Left ventricle myocardium superior (tissue), 1 donor: ENCODE measurements at regions not wholly inside any gene's neighbourhood (a gene's known extent, or its start where the extent isn't known, plus 50 kb on each side); places are given as distances from the start of the nearest gene placed in this dataset.

ENCODE experiments used
- ATAC-seq: fragments of 200-7000 bp; cut with Tn5 transposase; one replicate; pipeline ENCODE4 v1.9.1; 2020; ENCODE audit warnings: mild to moderate bottlenecking, moderate library complexity
- DNase-seq: peaks from one replicate; pipeline ENCODE4 v3.0.0-alpha.2; 2020
- intact Hi-C: fragments of 100-400 bp; cut with micrococcal nuclease; formaldehyde crosslinking; loops from one replicate; pipeline ENCODE4 v1.11.0; 2022
- donor health status: DM: no; HTN: yes; CAD: no; lungs with severe emphysema.

GRCh38 chr6:9535106-9535505 lies 879.8 kb downstream of the TFAP2A start:
- DNase-seq: no peak
- ATAC-seq: no peak
- intact Hi-C loops: no loop called here

GRCh38 chr6:9532621-9533557 lies 882.0 kb downstream of the TFAP2A start:
- intact Hi-C loops: no loop called here
- ATAC-seq: no peak

GRCh38 chr6:9527679-9528286 lies 887.1 kb downstream of the TFAP2A start:
- no peak for DNase-seq
- ATAC-seq: no peak
- intact Hi-C loops: no loop called here

More at GRCh38 chr6:9532621-9533557, 882.0 kb downstream of the TFAP2A start:
- no peak for DNase-seq

- DNase-seq (no peak), ATAC-seq (no peak)
- intact Hi-C loops: no loop called here
These were observed 891.4 kb downstream of the TFAP2A start for GRCh38 chr6:9523462-9523861.

GRCh38 chr6:9522101-9522500 lies 892.8 kb downstream of the TFAP2A start:
- DNase-seq: no peak
- ATAC-seq: no peak
- intact Hi-C loops: no loop called here

- no peak for ATAC-seq
- intact Hi-C loops: no loop called here
- DNase-seq: no peak
These were observed 893.7 kb downstream of the TFAP2A start for GRCh38 chr6:9521152-9521530.

GRCh38 chr6:9520417-9521151 lies 894.3 kb downstream of the TFAP2A start:
- DNase-seq: no peak
- no peak for ATAC-seq
- intact Hi-C loops: no loop called here

GRCh38 chr6:9518431-9518830 lies 896.4 kb downstream of the TFAP2A start:
- ATAC-seq (no peak), DNase-seq (no peak)
- intact Hi-C loops: no loop called here

DNA sequence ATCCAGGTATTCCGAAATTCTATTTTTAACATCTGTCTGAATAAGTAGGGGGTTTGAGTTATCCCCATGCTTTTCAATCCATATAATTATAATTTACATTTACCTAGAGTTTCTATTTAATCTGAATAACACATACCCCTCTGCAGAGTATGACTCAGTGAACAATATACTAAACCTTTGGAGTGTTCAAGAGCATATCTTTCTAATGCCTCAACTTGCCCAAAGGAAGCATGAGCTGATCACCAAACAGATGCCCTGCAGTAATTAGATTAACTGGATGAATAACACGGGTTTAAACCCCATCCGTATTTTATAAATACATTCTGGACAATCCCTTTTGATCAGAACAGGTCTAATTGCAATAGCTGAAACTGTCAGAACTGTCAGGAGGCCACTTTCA lies 897.1 kb downstream of the TFAP2A start:
- DNase-seq (no peak), ATAC-seq (no peak)
- intact Hi-C loops: no loop called here

DNA sequence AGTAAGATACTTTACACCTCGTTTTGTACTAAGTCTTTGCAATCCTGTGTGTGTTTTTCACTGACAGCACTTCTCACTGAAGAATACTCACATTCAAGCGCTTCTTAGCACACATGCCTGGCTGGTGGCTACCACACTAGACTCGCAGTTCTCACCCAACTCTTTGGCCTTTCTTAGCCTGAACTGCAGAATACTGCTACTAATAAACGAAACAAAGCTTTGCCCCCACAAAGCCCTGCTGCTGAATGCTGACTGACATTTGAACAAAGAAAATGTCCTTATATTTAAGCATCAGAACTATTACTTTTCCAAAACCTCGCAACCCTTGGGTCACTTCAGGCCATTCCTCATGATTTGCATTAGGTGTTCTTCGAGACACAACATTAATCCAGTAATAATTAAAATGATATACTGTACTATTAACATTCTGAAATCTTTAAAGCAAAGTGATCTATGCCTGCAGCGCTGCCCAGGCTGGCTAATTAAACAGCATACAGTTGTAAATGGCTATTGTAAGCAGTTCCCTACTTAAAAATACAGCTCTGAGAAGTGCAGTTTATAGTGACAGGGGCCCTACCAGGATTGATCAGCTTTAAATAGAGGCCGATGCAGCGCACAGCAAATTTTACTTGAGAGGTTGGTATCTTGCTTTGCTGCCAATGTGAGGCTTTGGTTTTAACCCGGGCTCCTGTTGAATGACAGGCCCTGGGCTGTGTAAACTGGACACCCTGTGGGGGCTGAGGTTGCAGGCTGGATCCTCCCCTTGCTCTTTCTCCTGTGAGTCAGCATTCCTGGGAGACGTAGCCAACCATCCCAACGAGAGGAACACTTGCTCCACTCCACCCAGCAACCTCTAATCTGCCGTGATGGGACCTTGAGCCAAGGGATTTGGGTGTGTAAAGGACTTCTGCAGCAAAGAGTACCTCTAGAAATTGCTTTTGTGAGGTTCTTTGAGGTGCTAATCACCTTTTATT lies 899.0 kb downstream of the TFAP2A start:
- DNase-seq: no peak
- intact Hi-C loops: no loop called here
- ATAC-seq: no peak

DNA sequence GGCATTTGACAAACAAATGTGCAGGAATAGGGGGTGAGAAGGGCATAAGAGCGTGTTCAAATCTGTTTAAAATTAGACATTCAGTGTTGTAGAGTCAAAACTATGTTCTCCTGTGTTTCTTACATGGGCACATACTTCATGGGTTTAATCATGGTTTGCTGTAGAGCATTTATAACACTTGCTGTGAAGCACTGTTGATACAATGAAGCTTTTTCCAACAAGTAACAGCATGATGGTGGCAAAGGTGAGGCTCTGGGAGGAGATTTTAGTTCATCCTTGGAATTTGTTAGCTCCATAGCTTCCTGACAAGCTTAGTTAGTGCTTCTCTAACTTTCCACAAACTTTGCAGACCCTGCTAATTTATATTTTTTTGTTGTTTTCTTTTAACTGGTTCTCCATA lies 900.7 kb downstream of the TFAP2A start:
- DNase-seq: no peak

GRCh38 chr6:9511157-9511556 lies 903.7 kb downstream of the TFAP2A start:
- no peak for ATAC-seq
- DNase-seq: no peak
- intact Hi-C loops: no loop called here

More for the DNA sequence above, 900.7 kb downstream of the TFAP2A start:
- intact Hi-C loops: no loop called here
- no peak for ATAC-seq

GRCh38 chr6:9507136-9507895 lies 907.6 kb downstream of the TFAP2A start:
- intact Hi-C loops: no loop called here
- ATAC-seq (no peak), DNase-seq (no peak)

DNA sequence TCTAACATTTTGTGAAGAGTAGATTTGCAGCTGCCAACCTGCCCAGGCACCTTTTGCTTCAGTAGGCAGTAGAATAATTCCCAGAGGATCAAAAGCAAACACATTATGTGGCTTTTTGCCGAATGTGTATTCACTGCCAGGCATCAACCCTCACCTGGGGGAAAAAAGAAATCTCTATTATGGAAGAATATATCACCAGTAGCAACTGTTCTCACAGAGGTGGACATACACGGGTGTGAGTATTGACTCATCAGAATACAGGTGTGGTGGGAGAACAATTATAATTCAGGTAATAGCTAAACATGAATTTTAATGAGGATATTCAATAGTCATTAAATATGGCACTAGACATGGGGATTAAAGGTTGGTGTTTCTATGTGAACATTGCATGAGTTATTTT lies 910.7 kb downstream of the TFAP2A start:
- ATAC-seq: no peak
- DNase-seq: no peak
- intact Hi-C loops: no loop called here

DNA sequence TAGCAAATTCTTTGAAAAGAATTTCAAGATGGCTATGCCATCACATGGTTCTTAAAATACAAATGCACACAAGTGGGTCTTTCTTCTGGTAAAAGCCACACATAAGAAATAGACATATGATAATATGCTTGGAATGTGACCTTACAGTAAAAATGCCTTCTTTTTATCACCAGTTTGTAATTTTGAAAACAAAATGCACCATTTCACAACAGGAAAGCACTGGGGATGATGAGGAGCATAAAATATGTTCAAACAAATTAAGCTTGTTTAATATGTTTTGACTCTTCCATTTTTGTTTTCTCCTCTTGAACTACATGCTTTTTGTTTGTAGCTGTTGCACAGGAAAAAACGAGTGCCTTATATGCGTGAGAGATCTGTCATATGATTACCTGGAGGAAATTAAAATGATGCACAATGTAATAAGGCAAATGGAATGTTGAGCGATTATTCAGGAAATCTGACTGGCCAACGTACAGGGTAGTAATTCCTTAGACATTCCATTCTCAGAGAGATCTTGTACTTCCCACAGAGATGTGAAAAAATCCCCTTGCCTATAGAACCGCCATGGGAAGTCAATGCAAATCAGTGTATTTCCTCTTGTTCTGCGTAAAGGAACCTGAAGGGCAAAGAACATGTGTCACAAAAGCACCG lies 911.6 kb downstream of the TFAP2A start:
- ATAC-seq (no peak), DNase-seq (no peak)
- intact Hi-C loops: no loop called here

DNA sequence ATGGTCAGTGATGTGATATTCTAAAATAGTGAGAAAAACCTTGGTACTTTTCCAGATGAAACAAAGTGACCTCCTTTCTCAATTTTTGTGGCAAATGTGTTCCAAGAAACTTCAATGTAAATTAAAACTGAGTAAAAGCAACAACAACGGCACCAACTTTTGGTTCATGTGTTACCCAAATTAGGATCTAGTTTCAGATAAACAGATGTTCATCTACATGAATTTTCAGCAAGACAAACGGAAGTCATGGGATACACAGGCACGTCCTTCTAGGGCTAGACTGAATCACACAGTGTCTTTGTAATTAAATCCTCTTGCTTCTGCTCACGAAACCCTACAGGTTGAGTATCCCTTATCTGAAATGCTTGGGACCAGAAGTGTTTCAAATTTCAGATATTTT lies 915.2 kb downstream of the TFAP2A start:
- DNase-seq (no peak), ATAC-seq (no peak)
- intact Hi-C loops: no loop called here

DNA sequence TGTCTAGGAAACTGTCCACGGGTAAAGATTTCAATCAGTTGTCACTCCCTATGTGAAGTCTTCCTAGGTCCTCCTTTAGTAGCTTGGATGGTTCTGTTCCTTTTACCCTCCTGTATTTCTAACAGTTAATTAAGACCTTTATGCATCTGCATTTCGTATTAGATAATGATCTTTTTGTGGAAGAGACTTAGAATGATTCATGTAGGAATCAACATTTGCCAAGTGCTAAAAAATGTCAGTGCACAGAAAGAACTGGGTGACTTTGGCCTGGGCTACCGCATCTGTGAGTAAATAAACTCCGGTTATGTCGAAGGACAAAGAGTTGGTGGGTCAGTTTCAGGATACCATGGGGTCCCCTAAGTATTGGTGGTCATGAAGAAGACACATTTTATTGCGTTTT lies 918.0 kb downstream of the TFAP2A start:
- no peak for ATAC-seq
- DNase-seq: no peak
- intact Hi-C loops: no loop called here

DNA sequence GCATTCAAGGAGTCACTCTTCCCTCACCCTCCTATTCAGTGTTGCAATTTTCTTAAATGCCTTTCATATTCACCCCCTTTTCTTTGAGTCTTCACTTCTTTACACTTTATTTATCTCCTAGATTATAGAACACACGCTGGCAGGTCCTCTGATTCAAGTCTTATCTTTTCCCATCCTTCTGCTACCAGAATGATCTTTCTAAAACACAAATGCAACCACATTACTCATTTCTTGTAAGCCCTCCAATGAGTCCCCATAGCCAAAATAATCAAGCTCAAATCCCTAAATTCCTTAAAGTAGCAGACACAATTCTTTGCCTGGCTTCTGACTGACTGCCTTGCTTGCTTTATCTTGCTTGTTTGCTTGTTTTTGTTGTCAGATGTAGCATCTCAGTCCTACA lies 920.0 kb downstream of the TFAP2A start:
- ATAC-seq: no peak
- no peak for DNase-seq
- intact Hi-C loops: no loop called here
